ENCODE measurements at regions not wholly inside any gene's neighbourhood (a gene's known extent, or its start where the extent isn't known, plus 50 kb on each side); places are given as distances from the start of the nearest gene placed in this dataset.

DNA sequence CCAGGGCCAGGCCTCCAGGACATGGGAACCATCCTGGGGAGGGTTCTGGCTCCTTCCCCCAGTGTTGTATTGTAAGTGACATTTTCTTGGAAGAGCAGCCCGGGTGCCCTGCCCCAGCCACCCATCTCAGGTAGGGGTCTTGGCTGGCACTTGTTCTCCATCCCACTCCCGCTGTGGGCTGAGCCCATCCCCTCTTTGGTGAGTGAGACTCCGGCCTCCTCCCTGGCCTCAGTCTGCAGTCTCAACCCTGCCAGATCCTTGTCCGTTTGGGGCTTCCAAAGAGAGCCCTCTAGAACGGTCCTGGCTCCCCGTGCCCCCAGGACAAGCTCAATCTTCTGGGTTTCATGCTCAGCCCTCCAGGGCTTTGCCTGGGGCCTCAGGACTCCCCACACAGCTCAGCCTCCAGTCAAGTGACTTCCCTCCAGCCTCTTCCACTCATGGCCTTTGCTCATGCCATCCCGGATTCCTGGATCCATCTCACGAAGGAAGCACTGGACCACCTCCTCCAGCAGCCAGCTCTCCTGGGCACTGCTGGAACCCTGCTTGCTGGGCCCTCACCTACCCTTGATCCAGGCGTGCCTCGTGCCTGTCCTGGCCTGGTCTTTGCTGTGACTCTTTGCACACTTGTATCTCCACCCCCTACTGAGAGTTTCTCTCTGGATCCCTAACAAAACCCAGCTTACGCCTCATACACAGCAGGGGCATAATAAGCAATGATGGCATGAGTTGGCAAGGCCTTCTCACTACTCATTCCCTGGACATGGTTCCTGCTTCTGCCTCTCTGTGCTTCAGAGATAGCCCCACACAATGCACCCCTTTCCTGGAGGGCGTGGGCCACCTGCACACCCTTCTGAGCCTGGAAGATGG, 297.4 kb upstream of the RTL1 start:
- Histone ChIP-seq H3K4me1 (no peaks in the 10 kb centered on the region), H3K9ac (ENCODE audit: low read depth in 2 of 2, low read length in 2 of 2) (no peak overlapping the region), H3K27ac (no peak overlapping the region), H3K9me3 (no peaks in the 10 kb centered on the region), H3K36me3 (no peaks in the 10 kb centered on the region), H3K27me3 (no peaks in the 10 kb centered on the region), H3K4me3 (no peak overlapping the region)
- intact Hi-C loops (cut with DNase I): no loop called here
- TF ChIP-seq, protein P1, sequence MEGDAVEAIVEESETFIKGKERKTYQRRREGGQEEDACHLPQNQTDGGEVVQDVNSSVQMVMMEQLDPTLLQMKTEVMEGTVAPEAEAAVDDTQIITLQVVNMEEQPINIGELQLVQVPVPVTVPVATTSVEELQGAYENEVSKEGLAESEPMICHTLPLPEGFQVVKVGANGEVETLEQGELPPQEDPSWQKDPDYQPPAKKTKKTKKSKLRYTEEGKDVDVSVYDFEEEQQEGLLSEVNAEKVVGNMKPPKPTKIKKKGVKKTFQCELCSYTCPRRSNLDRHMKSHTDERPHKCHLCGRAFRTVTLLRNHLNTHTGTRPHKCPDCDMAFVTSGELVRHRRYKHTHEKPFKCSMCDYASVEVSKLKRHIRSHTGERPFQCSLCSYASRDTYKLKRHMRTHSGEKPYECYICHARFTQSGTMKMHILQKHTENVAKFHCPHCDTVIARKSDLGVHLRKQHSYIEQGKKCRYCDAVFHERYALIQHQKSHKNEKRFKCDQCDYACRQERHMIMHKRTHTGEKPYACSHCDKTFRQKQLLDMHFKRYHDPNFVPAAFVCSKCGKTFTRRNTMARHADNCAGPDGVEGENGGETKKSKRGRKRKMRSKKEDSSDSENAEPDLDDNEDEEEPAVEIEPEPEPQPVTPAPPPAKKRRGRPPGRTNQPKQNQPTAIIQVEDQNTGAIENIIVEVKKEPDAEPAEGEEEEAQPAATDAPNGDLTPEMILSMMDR (IDR thresholded peaks at IDR 0.05): no peak
- no peak for DNase-seq

DNA sequence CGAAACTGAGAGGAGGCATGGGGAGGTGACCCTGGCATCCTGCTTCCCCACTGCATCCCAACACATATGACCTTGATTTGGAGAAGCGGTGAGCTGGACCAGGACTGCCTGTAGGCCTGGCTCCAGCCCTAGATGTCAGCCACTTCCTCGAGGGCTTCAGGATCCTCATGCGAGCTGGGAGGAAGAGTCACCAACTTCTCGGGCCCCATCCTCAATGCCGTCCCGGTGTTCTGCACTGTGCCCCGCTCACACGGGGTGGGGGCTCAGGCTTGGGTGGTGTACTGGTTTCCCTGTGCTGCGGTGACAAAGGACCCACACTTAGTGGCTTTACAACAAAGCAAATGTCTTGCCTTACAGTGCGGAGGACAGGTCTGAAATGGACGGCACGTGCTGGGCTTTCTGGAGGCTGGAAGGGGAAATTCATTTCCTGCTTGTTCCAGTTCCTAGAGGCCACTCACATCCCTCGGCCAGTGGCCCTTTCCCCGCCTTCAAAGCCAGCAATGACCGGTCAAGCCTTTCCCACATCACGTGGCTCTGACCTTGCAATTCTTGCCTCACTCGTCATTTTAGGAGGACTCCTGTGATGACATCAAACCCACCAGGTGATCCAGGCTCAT, 298.1 kb upstream of the RTL1 start:
- TF ChIP-seq, protein P1 (IDR thresholded peaks at IDR 0.05): no peak
- no peak for DNase-seq
- H3K4me3 ChIP-seq: no peak overlapping the region
- H3K27ac ChIP-seq: no peak overlapping the region
- H3K9ac ChIP-seq (ENCODE audit: low read depth in 2 of 2, low read length in 2 of 2): no peak overlapping the region
- H3K9me3 ChIP-seq: no peaks in the 10 kb centered on the region
- no peaks in the 10 kb centered on the region for H3K36me3 ChIP-seq
- H3K27me3 ChIP-seq: no peaks in the 10 kb centered on the region
- no peaks in the 10 kb centered on the region for H3K4me1 ChIP-seq
- intact Hi-C loops (cut with DNase I): no loop called here

DNA sequence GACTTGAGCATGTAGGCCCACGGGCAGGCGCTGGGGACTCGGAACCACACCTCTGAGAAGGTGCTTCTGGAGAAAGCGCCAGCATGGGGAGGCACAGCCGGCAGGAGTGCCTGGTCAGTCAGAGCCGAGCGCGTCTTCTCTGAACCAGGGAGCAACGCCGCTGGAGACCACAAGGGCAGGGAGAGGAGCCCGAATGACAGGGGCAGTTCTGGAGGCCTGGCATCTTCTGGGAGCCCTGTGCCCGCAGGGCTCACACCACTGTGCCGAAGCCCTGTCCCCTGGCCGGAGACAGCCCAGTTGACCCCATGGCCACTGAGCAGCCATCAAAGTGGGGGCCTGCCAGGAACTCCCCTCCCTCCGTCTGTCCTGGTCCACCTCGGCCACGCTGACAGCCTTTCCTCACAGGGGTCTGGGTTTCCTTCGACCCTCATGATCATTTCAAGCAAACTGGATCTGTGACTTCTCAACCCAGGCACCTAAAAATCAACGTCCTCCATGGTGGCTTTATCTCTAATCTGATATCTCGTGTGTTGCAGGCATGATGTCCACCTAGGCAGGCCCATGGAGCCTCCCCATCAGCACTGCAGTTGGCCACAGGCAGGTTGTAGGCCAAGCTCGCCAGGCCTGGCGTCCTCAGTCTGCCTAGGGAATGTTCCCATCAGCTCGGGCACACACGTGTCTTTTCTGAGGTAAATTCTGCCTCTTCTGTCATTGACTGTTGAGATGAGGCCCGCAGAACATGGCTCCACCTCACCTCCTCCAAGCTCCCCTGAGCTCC, 299.3 kb upstream of the RTL1 start:
- peak; percentile 10 for DNase-seq
- H3K27me3 ChIP-seq: no peaks in the 10 kb centered on the region
- TF ChIP-seq, protein P1 (IDR thresholded peaks at IDR 0.05): no peak

DNA sequence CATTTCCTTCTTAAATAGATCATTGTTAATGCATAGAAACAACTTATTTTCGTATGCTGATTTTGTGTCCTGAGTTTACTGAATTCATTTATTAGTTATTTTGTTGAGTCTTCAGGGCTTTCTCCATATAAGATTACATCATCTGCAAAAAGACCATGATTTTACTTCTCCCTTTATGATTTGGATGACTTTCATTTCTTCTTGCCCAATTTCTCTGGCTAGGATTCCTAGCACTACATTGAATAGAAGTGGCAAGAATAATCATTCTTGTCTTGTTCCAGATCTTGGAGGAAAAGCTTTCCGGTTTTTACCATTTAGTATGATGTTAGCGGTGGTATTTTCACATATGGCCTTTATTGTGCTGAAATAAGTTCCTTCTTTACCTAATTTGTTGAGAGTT, 303.0 kb upstream of the RTL1 start:
- H3K27me3 ChIP-seq: no peaks in the 10 kb centered on the region
- no peak overlapping the region for H3K9ac ChIP-seq (ENCODE audit: low read depth in 2 of 2, low read length in 2 of 2)
- no peak for DNase-seq
- no peak overlapping the region for H3K27ac ChIP-seq
- no peaks in the 10 kb centered on the region for H3K36me3 ChIP-seq
- no peaks in the 10 kb centered on the region for H3K4me1 ChIP-seq
- peaks cover 5% of the 10 kb centered on the region for H3K9me3 ChIP-seq
- intact Hi-C loops (cut with DNase I): no loop called here
- TF ChIP-seq, protein P1 (IDR thresholded peaks at IDR 0.05): no peak
- no peak overlapping the region for H3K4me3 ChIP-seq

More for the DNA sequence above, 299.3 kb upstream of the RTL1 start:
- H3K9me3 ChIP-seq: no peaks in the 10 kb centered on the region
- H3K27ac ChIP-seq: no peak overlapping the region
- no peaks in the 10 kb centered on the region for H3K4me1 ChIP-seq
- intact Hi-C loops (cut with DNase I): no loop called here
- no peaks in the 10 kb centered on the region for H3K36me3 ChIP-seq
- no peak overlapping the region for H3K4me3 ChIP-seq
- H3K9ac ChIP-seq (ENCODE audit: low read depth in 2 of 2, low read length in 2 of 2): no peak overlapping the region

DNA sequence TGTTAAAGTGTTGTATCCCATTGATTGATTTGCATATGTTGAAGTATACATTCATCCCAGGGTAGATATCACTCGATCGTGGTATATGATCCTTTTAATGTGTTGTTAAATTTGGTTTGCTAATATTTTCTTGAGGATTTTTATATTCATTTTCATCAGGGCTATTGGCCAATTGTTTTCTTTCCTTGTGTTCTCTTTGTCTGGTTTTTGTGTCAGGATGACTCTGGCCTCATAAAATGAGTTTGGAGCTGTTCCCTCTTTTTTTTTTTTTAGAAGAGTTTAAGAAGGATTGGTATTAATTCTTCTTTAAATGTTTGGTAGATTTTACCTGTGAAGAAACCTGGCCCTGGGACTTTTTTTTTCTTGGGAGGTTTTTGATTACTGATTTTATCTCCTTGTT, 303.5 kb upstream of the RTL1 start:
- TF ChIP-seq, protein P1 (IDR thresholded peaks at IDR 0.05): no peak
- no peak for DNase-seq
- Histone ChIP-seq H3K4me3 (no peak overlapping the region), H3K27ac (no peak overlapping the region), H3K9ac (ENCODE audit: low read depth in 2 of 2, low read length in 2 of 2) (no peak overlapping the region), H3K36me3 (no peaks in the 10 kb centered on the region), H3K4me1 (no peaks in the 10 kb centered on the region), H3K27me3 (no peaks in the 10 kb centered on the region), H3K9me3 (peaks cover 5% of the 10 kb centered on the region)
- intact Hi-C loops (cut with DNase I): no loop called here

Data from colonic mucosa (tissue), 4 donors.